ENCODE measurements at regions not wholly inside any gene's neighbourhood (a gene's known extent, or its start where the extent isn't known, plus 50 kb on each side); places are given as distances from the start of the nearest gene placed in this dataset.
"Not testable (repeated sequence)": the region's sequence is repeated elsewhere in the genome, so short reads cannot be mapped to it uniquely, and the experiment has no call there.

GRCh38 chr10:25811052-25811685 is 122.9 kb upstream of the MYO3A start:
- no peak for DNase-seq

GRCh38 chr10:25813511-25813910 is 120.5 kb upstream of the MYO3A start:
- no peak for DNase-seq

- no peak for DNase-seq
These were observed 118.8 kb upstream of the MYO3A start for GRCh38 chr10:25815236-25815635.

GRCh38 chr10:25815999-25816768 is 117.8 kb upstream of the MYO3A start:
- DNase-seq = no peak

GRCh38 chr10:25817200-25817599 is 116.8 kb upstream of the MYO3A start:
- DNase-seq = no peak

- no peak for DNase-seq
These were observed 115.3 kb upstream of the MYO3A start for GRCh38 chr10:25818751-25819150.

- DNase-seq = no peak
These were observed 113.6 kb upstream of the MYO3A start for GRCh38 chr10:25820472-25820871.

GRCh38 chr10:25820874-25821273 is 113.2 kb upstream of the MYO3A start:
- no peak for DNase-seq

- no peak for DNase-seq
These were observed 110.0 kb upstream of the MYO3A start for GRCh38 chr10:25824050-25824449.

GRCh38 chr10:25828475-25828874 is 105.6 kb upstream of the MYO3A start:
- no peak for DNase-seq

- DNase-seq = no peak
These were observed 102.9 kb upstream of the MYO3A start for GRCh38 chr10:25831080-25831479.

- no peak for DNase-seq
These were observed 94.3 kb upstream of the MYO3A start for GRCh38 chr10:25839683-25840082.

- not testable (repeated sequence) for DNase-seq
These were observed 93.2 kb upstream of the MYO3A start for GRCh38 chr10:25840875-25841274.

- no peak for DNase-seq
These were observed 91.9 kb upstream of the MYO3A start for GRCh38 chr10:25842146-25842545.

- DNase-seq = no peak
These were observed 90.4 kb upstream of the MYO3A start for GRCh38 chr10:25843551-25844170.

GRCh38 chr10:25844716-25845115 is 89.3 kb upstream of the MYO3A start:
- not testable (repeated sequence) for DNase-seq

- DNase-seq = no peak
These were observed 84.8 kb upstream of the MYO3A start for GRCh38 chr10:25849268-25849667.

GRCh38 chr10:25849988-25850387 is 84.0 kb upstream of the MYO3A start:
- no peak for DNase-seq

- no peak for DNase-seq
These were observed 82.5 kb upstream of the MYO3A start for GRCh38 chr10:25851548-25851947.

GRCh38 chr10:25852364-25852941 is 81.6 kb upstream of the MYO3A start:
- DNase-seq = no peak

GRCh38 chr10:25858076-25858475 is 76.0 kb upstream of the MYO3A start:
- DNase-seq = no peak

GRCh38 chr10:25865267-25865666 is 68.8 kb upstream of the MYO3A start:
- DNase-seq = no peak

- DNase-seq = no peak
These were observed 66.7 kb upstream of the MYO3A start for GRCh38 chr10:25867321-25867720.

- DNase-seq = no peak
These were observed 64.9 kb upstream of the MYO3A start for GRCh38 chr10:25869067-25869591.
